ENCODE measurements at regions not wholly inside any gene's neighbourhood (a gene's known extent, or its start where the extent isn't known, plus 50 kb on each side); places are given as distances from the start of the nearest gene placed in this dataset.

GRCh38 chr7:109926738-109927137, 1164.2 kb upstream of the LRRN3 start:
- TF ChIP-seq CTCF (IDR thresholded peaks at IDR 0.05; ENCODE audit: low read depth, low read length, poor library complexity, severe bottlenecking) (no peak), EZH2phosphoT487 (IDR thresholded peaks at IDR 0.05; ENCODE audit: borderline replicate concordance, low read length) (no peak)
